ENCODE measurements at regions not wholly inside any gene's neighbourhood (a gene's known extent, or its start where the extent isn't known, plus 50 kb on each side); places are given as distances from the start of the nearest gene placed in this dataset.

DNA sequence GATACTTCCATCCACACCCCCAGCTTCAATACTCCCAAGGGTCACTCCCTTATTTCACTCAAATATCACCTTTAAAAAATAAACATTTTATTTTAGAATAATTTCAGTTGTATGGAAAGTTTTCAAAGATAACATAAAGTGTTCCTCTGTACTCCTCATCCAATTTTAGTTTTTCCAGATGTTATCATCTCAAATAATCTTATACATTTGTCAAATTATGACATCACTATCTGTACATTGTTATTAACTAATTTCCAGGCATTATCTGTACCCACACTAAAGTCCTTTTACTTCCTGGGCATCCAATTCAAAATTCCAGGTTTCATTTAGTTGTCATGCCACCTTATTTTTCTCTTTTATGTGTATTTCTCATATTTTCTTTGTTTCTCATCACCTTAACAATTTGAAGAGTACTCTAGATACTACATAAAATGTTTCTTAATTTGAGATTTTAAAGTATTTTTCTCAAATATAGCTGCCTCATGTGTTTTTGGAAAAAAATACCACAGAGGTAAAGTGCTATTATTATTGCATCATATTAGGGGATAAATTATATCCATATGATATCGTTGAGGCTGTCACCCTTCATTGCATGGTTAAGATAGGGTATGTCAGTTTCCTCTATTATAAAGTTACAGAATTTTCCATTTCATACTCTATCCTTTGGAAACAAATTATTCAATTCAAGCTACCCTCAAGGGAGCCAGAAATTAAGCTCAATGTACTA, 571.0 kb downstream of the SLC6A15 start:
- TF ChIP-seq POLR2A (IDR thresholded peaks at IDR 0.05), result no peak
- TF ChIP-seq CTCF (IDR thresholded peaks at IDR 0.05), result no peak
